Naive thymus-derived CD4-positive, alpha-beta T cell (primary cell): ENCODE measurements at regions not wholly inside any gene's neighbourhood (a gene's known extent, or its start where the extent isn't known, plus 50 kb on each side); places are given as distances from the start of the nearest gene placed in this dataset.
"Not testable (repeated sequence)": the region's sequence is repeated elsewhere in the genome, so short reads cannot be mapped to it uniquely, and the experiment has no call there.

Experiments used
- ATAC-seq: fragments of 150-1000 bp; cut with Tn5 transposase; 2 replicates; pipeline ENCODE4 v1.10.0; 2021; ENCODE audit warnings: mild to moderate bottlenecking, moderate library complexity
- CTCF ChIA-PET: fragments of 350-600 bp; sonication (Branson Sonifier 250); formaldehyde crosslinking; loops from one replicate; lab custom pipeline; 2021; ENCODE audit warnings: antibody characterized with exemption; lab: Charles Lee
- POLR2A ChIA-PET: fragments of 350-600 bp; sonication (Branson Sonifier 250); formaldehyde crosslinking; loops from one replicate; lab custom pipeline; 2021; ENCODE audit warnings: antibody characterized with exemption, inconsistent platforms; lab: Charles Lee
- DNase-seq, 9 donors: peaks; one replicate each; pipeline versions ENCODE4 v3.0.0 to v3.0.0-alpha.2; 2020 to 2022; ENCODE audit warnings: mixed read lengths in 1 of 9
- H3K27ac ChIP-seq: one replicate; pipeline ENCODE4 v1.7.0; 2013; ENCODE audit warnings: mild to moderate bottlenecking, low read depth, low read length, moderate library complexity
- H3K27me3 ChIP-seq, 2 donors: one replicate each; pipeline ENCODE4 v1.7.0; 2013; ENCODE audit warnings: low read length in 2 of 2, mild to moderate bottlenecking in 2 of 2, moderate library complexity in 2 of 2; ENCODE audit not compliant: control insufficient read depth in 2 of 2, insufficient read depth in 2 of 2
- H3K36me3 ChIP-seq, 3 experiments: 1 replicate in 2 of 3; 2 replicates in 1 of 3; pipeline ENCODE4 v1.7.0; 2013; ENCODE audit warnings: low read length in 3 of 3, mild to moderate bottlenecking in 3 of 3, moderate library complexity in 1 of 3; ENCODE audit not compliant: insufficient read depth in 3 of 3, control insufficient read depth in 2 of 3
- H3K4me1 ChIP-seq, 2 donors: one replicate each; pipeline ENCODE4 v1.7.0; 2013; ENCODE audit warnings: low read length in 2 of 2, mild to moderate bottlenecking in 2 of 2, moderate library complexity in 1 of 2; ENCODE audit not compliant: control insufficient read depth in 2 of 2, insufficient read depth in 2 of 2
- H3K4me3 ChIP-seq: 2 replicates; pipeline ENCODE4 v1.7.0; 2013; ENCODE audit warnings: mild to moderate bottlenecking, low read length
- H3K9me3 ChIP-seq, 3 experiments: 1 replicate in 2 of 3; 2 replicates in 1 of 3; pipeline ENCODE4 v1.7.0; 2013; ENCODE audit warnings: low read length in 3 of 3; ENCODE audit not compliant: control insufficient read depth in 2 of 3
- H3K27ac Mint-ChIP-seq, 9 donors: one replicate each; pipeline ENCODE4 v1.8.0; 2020 to 2022; ENCODE audit warnings: mixed read lengths in 9 of 9, mild to moderate bottlenecking in 8 of 9, moderate library complexity in 5 of 9, inconsistent platforms in 2 of 9
- H3K27me3 Mint-ChIP-seq, 5 donors: one replicate each; pipeline ENCODE4 v1.8.0; 2021 to 2022; ENCODE audit warnings: mixed read lengths in 5 of 5, mild to moderate bottlenecking in 1 of 5
- H3K36me3 Mint-ChIP-seq, 5 donors: one replicate each; pipeline ENCODE4 v1.8.0; 2020 to 2022; ENCODE audit warnings: mixed read lengths in 5 of 5, mild to moderate bottlenecking in 3 of 5, inconsistent platforms in 1 of 5
- H3K4me1 Mint-ChIP-seq, 7 donors: one replicate each; pipeline ENCODE4 v1.8.0; 2020 to 2022; ENCODE audit warnings: mixed read lengths in 7 of 7, mild to moderate bottlenecking in 3 of 7, inconsistent platforms in 1 of 7
- H3K4me3 Mint-ChIP-seq, 10 donors: one replicate each; pipeline ENCODE4 v1.8.0; 2020 to 2022; ENCODE audit warnings: mild to moderate bottlenecking in 10 of 10, mixed read lengths in 10 of 10, moderate library complexity in 6 of 10, inconsistent platforms in 2 of 10
- H3K9me3 Mint-ChIP-seq, 11 donors: one replicate each; pipeline ENCODE4 v1.8.0; 2020 to 2022; ENCODE audit warnings: mixed read lengths in 11 of 11, mild to moderate bottlenecking in 4 of 11, inconsistent platforms in 1 of 11, moderate library complexity in 1 of 11
- intact Hi-C, 2 donors: fragments of 100-400 bp; cut with micrococcal nuclease; formaldehyde crosslinking; loops; one replicate each; pipeline ENCODE4 v1.15.1; 2023

DNA sequence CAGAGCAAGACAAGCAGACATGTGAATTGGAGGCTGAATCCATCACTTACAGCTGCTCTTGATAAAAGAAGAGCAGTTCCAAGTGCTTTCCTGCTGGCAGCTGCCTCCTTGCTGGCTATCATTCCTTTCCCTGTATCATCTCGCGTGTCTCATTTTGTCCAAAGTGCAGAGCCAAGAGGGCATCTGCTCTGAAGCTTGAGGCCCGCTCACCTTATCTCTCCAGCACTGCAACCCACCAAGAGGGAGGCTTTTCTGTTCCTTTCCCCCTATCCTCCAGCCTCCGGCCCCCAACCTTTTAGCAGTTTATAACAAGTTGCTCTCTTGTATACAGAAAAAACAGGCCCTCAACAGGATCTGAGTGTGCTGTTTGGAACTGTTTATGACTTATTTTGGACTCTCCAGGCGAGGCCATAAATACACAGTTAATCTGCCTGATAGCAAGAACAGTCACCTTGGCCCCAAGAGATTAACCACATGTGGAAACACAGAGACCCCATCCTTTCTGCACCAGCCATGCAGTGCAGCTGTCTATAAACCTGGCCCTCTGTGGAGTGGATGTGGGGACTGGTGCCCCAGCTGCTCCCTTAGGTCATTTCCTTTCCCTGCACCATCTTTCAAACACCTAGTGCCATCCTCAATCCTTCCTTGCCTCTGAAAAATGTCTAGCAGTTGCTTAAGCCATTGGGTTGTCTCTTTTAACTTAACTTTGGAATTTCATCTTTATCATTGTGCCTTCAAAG, 172.5 kb upstream of the FERMT1 start:
- Mint-ChIP-seq H3K27me3 (peaks cover 0 to 9% (median 0%) of the 10 kb centered on the region in 5 donors), H3K9me3 (peaks cover 0 to 16% (median 0%) of the 10 kb centered on the region in 11 donors), H3K4me3 (no peak overlapping the region), H3K4me1 (peaks cover 0 to 2% (median 0%) of the 10 kb centered on the region in 7 donors), H3K27ac (no peak overlapping the region), H3K36me3 (no peaks in the 10 kb centered on the region)
- DNase-seq (no peak), ATAC-seq (no peak)
- CTCF ChIA-PET: no interaction called here
- intact Hi-C loops: no loop called here
- H3K27me3 ChIP-seq: no peaks in the 10 kb centered on the region
- no peak overlapping the region for H3K4me3 ChIP-seq
- POLR2A ChIA-PET: no interaction called here
- H3K4me1 ChIP-seq: no peaks in the 10 kb centered on the region
- no peaks in the 10 kb centered on the region for H3K36me3 ChIP-seq
- H3K27ac ChIP-seq: no peak overlapping the region
- no peaks in the 10 kb centered on the region for H3K9me3 ChIP-seq

DNA sequence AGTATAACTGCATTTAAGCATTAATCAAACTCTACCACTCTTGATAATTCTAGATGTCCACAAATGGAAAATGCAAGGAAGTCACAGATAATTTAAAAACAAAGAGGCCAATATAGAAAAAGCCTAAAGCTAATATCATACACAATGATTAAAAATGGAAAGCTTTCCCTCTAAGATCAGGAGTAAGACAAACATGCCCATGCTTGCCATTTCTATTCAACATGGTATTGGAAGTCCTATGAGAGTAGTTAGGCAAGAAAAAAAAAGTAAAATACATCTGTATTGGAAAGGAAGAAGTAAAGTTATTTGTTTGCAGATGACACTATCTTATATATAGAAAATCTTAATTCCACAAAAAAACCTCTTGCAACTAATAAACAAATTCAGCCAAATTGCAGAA, 164.6 kb upstream of the FERMT1 start:
- H3K27ac ChIP-seq: no peak overlapping the region
- Mint-ChIP-seq H3K36me3 (no peaks in the 10 kb centered on the region), H3K27ac (no peak overlapping the region), H3K4me1 (peaks cover 0 to 2% (median 0%) of the 10 kb centered on the region in 7 donors), H3K4me3 (no peak overlapping the region), H3K9me3 (peaks cover 4 to 36% (median 16%) of the 10 kb centered on the region in 11 donors), H3K27me3 (peaks cover 0 to 9% (median 0%) of the 10 kb centered on the region in 5 donors)
- no peak for DNase-seq
- H3K4me3 ChIP-seq: no peak overlapping the region
- ChIA-PET POLR2A (no interaction called here), CTCF (no interaction called here)
- no peaks in the 10 kb centered on the region for H3K27me3 ChIP-seq
- no peaks in the 10 kb centered on the region for H3K9me3 ChIP-seq
- H3K4me1 ChIP-seq: no peaks in the 10 kb centered on the region
- no peaks in the 10 kb centered on the region for H3K36me3 ChIP-seq
- intact Hi-C loops: no loop called here
- ATAC-seq: no peak

GRCh38 chr20:6282642-6283041, 159.8 kb upstream of the FERMT1 start:
- Mint-ChIP-seq H3K27me3 (peaks cover 0 to 19% (median 4%) of the 10 kb centered on the region in 5 donors), H3K9me3 (peaks cover 3 to 31% (median 13%) of the 10 kb centered on the region in 11 donors), H3K4me1 (no peaks in the 10 kb centered on the region), H3K4me3 (no peak overlapping the region), H3K36me3 (no peaks in the 10 kb centered on the region), H3K27ac (no peak overlapping the region)
- Histone ChIP-seq H3K4me3 (no peak overlapping the region), H3K9me3 (no peaks in the 10 kb centered on the region), H3K27me3 (no peaks in the 10 kb centered on the region), H3K36me3 (no peaks in the 10 kb centered on the region), H3K27ac (no peak overlapping the region), H3K4me1 (no peaks in the 10 kb centered on the region)
- POLR2A ChIA-PET: no interaction called here
- CTCF ChIA-PET: no interaction called here
- no peak for DNase-seq
- intact Hi-C loops: no loop called here
- no peak for ATAC-seq

- POLR2A ChIA-PET: no interaction called here
- no peak for DNase-seq
- H3K27me3 Mint-ChIP-seq: peaks cover 0 to 9% (median 4%) of the 10 kb centered on the region in 5 donors
Measured at GRCh38 chr20:6277661-6278240, 154.9 kb upstream of the FERMT1 start.

DNA sequence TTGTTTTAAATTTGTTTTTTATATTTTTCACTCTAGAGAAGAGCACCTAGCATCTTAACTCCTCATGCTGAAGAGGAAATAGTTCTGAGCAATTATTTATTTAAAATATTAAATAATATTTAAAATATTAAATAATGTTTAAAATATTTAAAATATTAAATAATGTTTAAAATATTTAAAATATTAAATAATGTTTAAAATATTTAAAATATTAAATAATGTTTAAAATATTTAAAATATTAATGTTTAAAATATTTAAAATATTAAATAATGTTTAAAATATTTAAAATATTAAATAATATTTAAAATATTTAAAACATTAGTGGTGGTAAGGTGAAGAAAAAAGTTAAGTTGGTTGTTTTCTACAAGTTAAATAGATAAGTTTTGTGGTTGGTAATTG, 147.6 kb upstream of the FERMT1 start:
- H3K4me3 Mint-ChIP-seq, intact Hi-C loops, CTCF ChIA-PET: not testable (repeated sequence)

More at GRCh38 chr20:6277661-6278240, 154.9 kb upstream of the FERMT1 start:
- Histone ChIP-seq H3K36me3 (no peaks in the 10 kb centered on the region), H3K27me3 (no peaks in the 10 kb centered on the region), H3K4me1 (no peaks in the 10 kb centered on the region), H3K4me3 (no peak overlapping the region), H3K9me3 (no peaks in the 10 kb centered on the region), H3K27ac (no peak overlapping the region)
- Mint-ChIP-seq H3K4me3 (no peak overlapping the region), H3K36me3 (no peaks in the 10 kb centered on the region), H3K9me3 (peaks cover 2 to 10% (median 6%) of the 10 kb centered on the region in 11 donors), H3K27ac (no peak overlapping the region), H3K4me1 (no peaks in the 10 kb centered on the region)
- intact Hi-C loops: no loop called here
- CTCF ChIA-PET: no interaction called here
- ATAC-seq: no peak

GRCh38 chr20:6269168-6269873, 146.5 kb upstream of the FERMT1 start:
- Mint-ChIP-seq H3K27ac (no peak overlapping the region), H3K9me3 (peaks cover 0 to 4% (median 0%) of the 10 kb centered on the region in 11 donors), H3K4me3 (no peak overlapping the region), H3K36me3 (no peaks in the 10 kb centered on the region), H3K4me1 (peaks cover 0 to 5% (median 0%) of the 10 kb centered on the region in 7 donors), H3K27me3 (peaks cover 0 to 10% (median 9%) of the 10 kb centered on the region in 5 donors)
- intact Hi-C loops: no loop called here
- H3K9me3 ChIP-seq: no peaks in the 10 kb centered on the region
- no peak overlapping the region for H3K4me3 ChIP-seq
- ChIA-PET CTCF (no interaction called here), POLR2A (interaction anchor here (0.7 kb wide), 1 partner anchor 43 kb away, joined by 3 read pairs; no protein-coding TSS in a partner anchor)
- no peaks in the 10 kb centered on the region for H3K36me3 ChIP-seq
- H3K27me3 ChIP-seq: no peaks in the 10 kb centered on the region
- DNase-seq: no peak
- H3K27ac ChIP-seq: no peak overlapping the region
- no peak for ATAC-seq
- no peaks in the 10 kb centered on the region for H3K4me1 ChIP-seq

More for the DNA sequence above, 147.6 kb upstream of the FERMT1 start:
- H3K9me3 Mint-ChIP-seq, H3K36me3 ChIP-seq, H3K4me1 ChIP-seq, DNase-seq, H3K27ac Mint-ChIP-seq, H3K9me3 ChIP-seq, H3K27me3 ChIP-seq, H3K4me3 ChIP-seq, H3K27me3 Mint-ChIP-seq, H3K36me3 Mint-ChIP-seq, H3K27ac ChIP-seq, ATAC-seq, H3K4me1 Mint-ChIP-seq: not testable (repeated sequence)
- POLR2A ChIA-PET: interaction anchor here (0.7 kb wide), 1 partner anchor 41 kb away, joined by 3 read pairs; no protein-coding TSS in a partner anchor
